SKM-1 (cell line): ENCODE measurements at regions not wholly inside any gene's neighbourhood (a gene's known extent, or its start where the extent isn't known, plus 50 kb on each side); places are given as distances from the start of the nearest gene placed in this dataset.
A peak's percentile ranks its signal among the peaks of the same experiment; 100 is the strongest.

Source experiments
- DNase-seq: peaks from one replicate; lab custom pipeline; 2025; ENCODE audit not compliant: unreplicated experiment; lab: John Stamatoyannopoulos, UW

- DNase-seq, result no peak
Observed at GRCh38 chr10:42999385-43000020, 77.4 kb upstream of the RET start.

GRCh38 chr10:43000021-43000411 is 76.9 kb upstream of the RET start:
- DNase-seq, result no peak

- no peak for DNase-seq
Observed at GRCh38 chr10:43000651-43001426, 76.0 kb upstream of the RET start.

GRCh38 chr10:43001427-43001795 is 75.5 kb upstream of the RET start:
- DNase-seq, result no peak

- no peak for DNase-seq
Observed at GRCh38 chr10:43002596-43002995, 74.3 kb upstream of the RET start.

GRCh38 chr10:43006490-43006889 is 70.4 kb upstream of the RET start:
- DNase-seq, result no peak

- DNase-seq, result no peak
Observed at GRCh38 chr10:43012578-43012977, 64.3 kb upstream of the RET start.

GRCh38 chr10:43013065-43013464 is 63.8 kb upstream of the RET start:
- DNase-seq, result peak; percentile 10

- DNase-seq, result no peak
Observed at GRCh38 chr10:43024524-43024923, 52.3 kb upstream of the RET start.

- no peak for DNase-seq
Observed at GRCh38 chr10:43024942-43025700, 51.7 kb upstream of the RET start.

- DNase-seq, result no peak
Observed at GRCh38 chr10:43026039-43026973, 50.6 kb upstream of the RET start.
